ENCODE measurements at regions not wholly inside any gene's neighbourhood (a gene's known extent, or its start where the extent isn't known, plus 50 kb on each side); places are given as distances from the start of the nearest gene placed in this dataset.
"Not testable (repeated sequence)": the region's sequence is repeated elsewhere in the genome, so short reads cannot be mapped to it uniquely, and the experiment has no call there.

DNA sequence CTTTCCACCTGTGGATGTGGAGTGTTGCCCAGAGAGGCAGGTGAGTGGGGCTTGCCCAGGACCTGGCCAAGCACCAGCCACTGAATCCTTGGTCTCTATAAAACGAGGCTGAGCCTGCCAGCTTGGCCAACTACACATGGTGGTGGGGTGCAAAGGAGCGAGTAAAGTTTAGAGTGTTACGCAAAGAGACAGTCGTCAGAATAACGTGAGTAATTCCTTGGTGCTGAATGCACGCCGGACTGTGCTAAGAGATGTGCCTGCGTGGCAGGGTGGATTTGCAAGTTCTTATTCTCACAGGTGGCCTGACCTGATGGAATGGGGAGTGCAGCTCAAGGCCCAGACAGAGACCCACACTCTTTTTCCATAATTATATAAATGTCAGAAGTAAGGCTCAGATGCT, 88.6 kb upstream of the B3GAT1 start:
- intact Hi-C loops (cut with DNase I): no loop called here
- H3K9me3 ChIP-seq: no peaks in the 10 kb centered on the region
- TF ChIP-seq, protein P1, sequence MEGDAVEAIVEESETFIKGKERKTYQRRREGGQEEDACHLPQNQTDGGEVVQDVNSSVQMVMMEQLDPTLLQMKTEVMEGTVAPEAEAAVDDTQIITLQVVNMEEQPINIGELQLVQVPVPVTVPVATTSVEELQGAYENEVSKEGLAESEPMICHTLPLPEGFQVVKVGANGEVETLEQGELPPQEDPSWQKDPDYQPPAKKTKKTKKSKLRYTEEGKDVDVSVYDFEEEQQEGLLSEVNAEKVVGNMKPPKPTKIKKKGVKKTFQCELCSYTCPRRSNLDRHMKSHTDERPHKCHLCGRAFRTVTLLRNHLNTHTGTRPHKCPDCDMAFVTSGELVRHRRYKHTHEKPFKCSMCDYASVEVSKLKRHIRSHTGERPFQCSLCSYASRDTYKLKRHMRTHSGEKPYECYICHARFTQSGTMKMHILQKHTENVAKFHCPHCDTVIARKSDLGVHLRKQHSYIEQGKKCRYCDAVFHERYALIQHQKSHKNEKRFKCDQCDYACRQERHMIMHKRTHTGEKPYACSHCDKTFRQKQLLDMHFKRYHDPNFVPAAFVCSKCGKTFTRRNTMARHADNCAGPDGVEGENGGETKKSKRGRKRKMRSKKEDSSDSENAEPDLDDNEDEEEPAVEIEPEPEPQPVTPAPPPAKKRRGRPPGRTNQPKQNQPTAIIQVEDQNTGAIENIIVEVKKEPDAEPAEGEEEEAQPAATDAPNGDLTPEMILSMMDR (IDR thresholded peaks at IDR 0.05): no peak
- ATAC-seq (no peak), DNase-seq (peak; percentile 25)
- H3K4me3 ChIP-seq: no peak overlapping the region
- H3K27me3 ChIP-seq: peaks cover 8% of the 10 kb centered on the region
- no peaks in the 10 kb centered on the region for H3K4me1 ChIP-seq
- H3K36me3 ChIP-seq: no peaks in the 10 kb centered on the region
- no peak overlapping the region for H3K27ac ChIP-seq

DNA sequence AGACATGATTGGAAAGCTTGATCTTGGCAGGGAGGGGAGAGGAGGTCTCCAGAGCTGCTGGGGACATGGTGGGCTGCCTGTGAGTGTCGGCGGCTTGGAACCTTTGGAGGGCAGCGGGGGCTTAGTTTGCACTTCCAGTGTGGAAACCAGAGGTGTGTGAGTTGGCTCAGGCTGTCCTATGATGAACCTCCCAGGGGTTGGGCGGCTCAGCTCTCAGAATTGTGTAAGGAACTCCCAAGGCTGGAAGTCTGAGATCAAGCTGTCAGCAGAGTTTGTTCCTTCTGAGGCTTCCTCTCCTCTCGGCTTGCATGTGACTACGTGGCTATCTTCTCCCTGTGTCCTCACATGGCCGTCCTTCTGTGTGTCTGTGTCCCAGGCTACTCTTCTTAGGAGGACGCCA, 87.9 kb upstream of the B3GAT1 start:
- intact Hi-C loops (cut with DNase I): no loop called here
- TF ChIP-seq, protein P1 (IDR thresholded peaks at IDR 0.05): no peak
- H3K36me3 ChIP-seq: no peaks in the 10 kb centered on the region
- peaks cover 8% of the 10 kb centered on the region for H3K27me3 ChIP-seq
- DNase-seq (peak; percentile 16), ATAC-seq (no peak)
- no peak overlapping the region for H3K4me3 ChIP-seq
- H3K9me3 ChIP-seq: no peaks in the 10 kb centered on the region
- no peak overlapping the region for H3K27ac ChIP-seq
- H3K4me1 ChIP-seq: no peaks in the 10 kb centered on the region

DNA sequence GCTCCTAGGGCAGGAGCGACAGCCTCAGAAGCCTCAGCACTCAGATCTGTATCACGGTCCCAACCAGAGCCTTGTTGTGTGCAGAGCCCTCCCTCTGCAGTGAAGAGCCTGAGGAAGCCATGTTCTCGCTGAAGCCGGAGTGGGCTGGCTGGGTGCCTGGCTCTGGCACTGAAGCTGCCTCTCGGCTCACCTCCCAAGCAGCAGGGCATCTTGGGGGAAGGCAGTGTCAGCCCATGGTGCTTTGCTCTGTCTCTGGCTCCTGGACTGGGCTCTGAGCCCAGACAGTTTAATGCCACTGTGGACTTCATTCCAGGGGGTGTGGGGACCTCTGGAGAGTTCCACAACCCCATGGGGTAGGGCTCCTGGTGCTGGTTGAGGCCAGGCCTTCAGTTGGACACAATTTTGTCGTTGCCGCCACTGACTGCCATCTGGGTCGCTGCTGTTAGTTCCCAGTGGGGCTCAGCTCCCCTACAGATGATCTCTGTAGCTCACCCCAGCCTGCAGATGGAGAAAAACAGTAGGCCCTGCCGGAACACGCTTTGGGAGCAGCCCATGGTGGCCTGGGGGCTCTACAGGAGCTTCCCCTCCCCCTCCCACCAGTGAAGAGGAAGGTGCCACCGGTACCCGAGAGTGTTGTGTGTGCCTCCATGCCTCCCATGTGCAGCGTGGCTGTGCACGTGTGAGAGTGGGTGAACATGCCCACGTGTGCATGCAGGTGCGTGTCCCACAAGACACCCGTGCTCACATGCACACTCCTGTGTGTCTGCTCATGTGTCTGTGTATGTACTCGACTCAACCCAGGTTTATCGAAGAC, 86.5 kb upstream of the B3GAT1 start:
- no peaks in the 10 kb centered on the region for H3K36me3 ChIP-seq
- no peaks in the 10 kb centered on the region for H3K9me3 ChIP-seq
- ATAC-seq (peak; percentile 24), DNase-seq (peak; percentile 53)
- no peak overlapping the region for H3K27ac ChIP-seq
- intact Hi-C loops (cut with DNase I): no loop called here
- H3K27me3 ChIP-seq: peaks cover 5% of the 10 kb centered on the region
- H3K4me1 ChIP-seq: no peaks in the 10 kb centered on the region
- no peak overlapping the region for H3K4me3 ChIP-seq
- TF ChIP-seq, protein P1 (IDR thresholded peaks at IDR 0.05): no peak

DNA sequence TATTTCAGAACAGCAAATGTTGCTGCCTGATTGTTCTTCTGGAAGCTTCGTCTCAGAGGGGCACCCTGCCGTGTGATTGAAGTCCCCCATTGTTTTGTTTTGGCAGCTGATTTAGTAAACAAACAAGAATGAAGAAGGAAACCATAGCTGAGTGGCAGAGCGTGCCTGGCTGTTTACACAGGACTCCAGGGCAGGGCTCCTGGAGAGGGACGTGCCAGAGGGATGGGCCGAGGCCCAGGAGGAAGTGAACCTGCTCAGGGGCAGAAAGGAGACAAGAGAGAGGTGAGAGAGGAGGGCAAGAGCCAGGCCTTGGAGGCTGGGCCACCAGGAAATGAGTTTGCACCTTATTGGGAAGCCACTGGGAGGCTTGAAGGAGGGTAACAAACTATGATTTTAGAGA, 85.5 kb upstream of the B3GAT1 start:
- TF ChIP-seq, protein P1 (IDR thresholded peaks at IDR 0.05): no peak
- Histone ChIP-seq H3K4me1 (no peaks in the 10 kb centered on the region), H3K36me3 (no peaks in the 10 kb centered on the region), H3K27ac (no peak overlapping the region), H3K27me3 (no peaks in the 10 kb centered on the region), H3K9me3 (no peaks in the 10 kb centered on the region), H3K4me3 (no peak overlapping the region)
- intact Hi-C loops (cut with DNase I): no loop called here
- peak; percentile 65 for DNase-seq
- ATAC-seq: peak; percentile 69

DNA sequence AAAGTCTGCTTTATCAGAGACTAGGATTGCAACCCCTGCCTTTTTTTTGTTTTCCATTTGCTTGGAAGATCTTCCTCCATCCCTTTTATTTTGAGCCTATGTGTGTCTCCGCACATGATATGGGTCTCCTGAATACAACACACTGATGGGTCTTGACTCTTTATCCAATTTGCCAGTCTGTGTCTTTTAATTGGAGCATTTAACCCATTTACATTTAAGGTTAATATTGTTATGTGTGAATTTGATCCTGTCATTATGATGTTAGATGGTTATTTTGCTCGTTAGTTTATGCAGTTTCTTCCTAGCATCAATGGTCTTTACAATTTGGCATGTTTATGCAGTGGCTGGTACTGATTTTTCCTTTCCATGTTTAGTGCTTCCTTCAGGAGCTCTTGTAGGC, 84.0 kb upstream of the B3GAT1 start:
- H3K27me3 ChIP-seq; intact Hi-C loops (cut with DNase I); H3K4me3 ChIP-seq; H3K9me3 ChIP-seq; ATAC-seq; H3K36me3 ChIP-seq; H3K4me1 ChIP-seq; H3K27ac ChIP-seq; DNase-seq: not testable (repeated sequence)

DNA sequence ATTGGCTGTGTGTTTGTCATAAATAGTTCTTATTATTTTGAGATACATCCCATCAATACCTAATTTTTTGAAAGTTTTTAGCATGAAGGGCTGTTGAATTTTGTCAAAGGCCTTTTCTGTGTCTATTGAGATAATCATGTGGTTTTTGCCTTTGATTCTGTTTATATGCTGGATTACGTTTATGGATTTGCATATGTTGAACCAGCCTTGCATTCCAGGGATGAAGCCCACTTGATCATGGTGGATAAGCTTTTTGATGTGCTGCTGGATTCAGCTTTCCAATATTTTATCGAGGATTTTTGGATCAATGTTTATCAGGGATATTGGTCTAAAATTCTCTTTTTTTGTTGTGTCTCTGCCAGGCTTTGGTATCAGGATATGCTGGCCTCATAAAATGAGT, 82.4 kb upstream of the B3GAT1 start:
- H3K27ac ChIP-seq; DNase-seq; intact Hi-C loops (cut with DNase I); H3K36me3 ChIP-seq; H3K27me3 ChIP-seq; H3K4me1 ChIP-seq; ATAC-seq; H3K9me3 ChIP-seq; H3K4me3 ChIP-seq: not testable (repeated sequence)

DNA sequence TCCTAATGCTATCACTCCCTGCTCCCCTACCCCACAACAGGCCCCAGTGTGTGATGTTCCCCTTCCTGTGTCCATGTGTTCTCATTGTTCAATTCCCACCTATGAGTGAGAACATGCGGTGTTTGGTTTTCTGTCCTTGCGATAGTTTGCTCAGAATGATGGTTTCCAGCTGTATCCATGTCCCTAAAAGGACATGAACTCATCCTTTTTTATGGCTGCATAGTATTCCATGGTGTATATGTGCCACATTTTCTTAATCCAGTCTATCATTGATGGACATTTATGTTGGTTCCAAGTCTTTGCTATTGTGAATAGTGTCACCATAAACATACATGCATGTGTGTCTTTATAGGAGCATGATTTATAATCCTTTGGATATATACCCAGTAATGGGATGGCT, 80.4 kb upstream of the B3GAT1 start:
- DNase-seq; H3K4me1 ChIP-seq; ATAC-seq; intact Hi-C loops (cut with DNase I); H3K27me3 ChIP-seq; H3K36me3 ChIP-seq; H3K27ac ChIP-seq; H3K4me3 ChIP-seq; H3K9me3 ChIP-seq: not testable (repeated sequence)

Data from upper lobe of right lung (tissue), 1 donor.